AG08396 (cell line): ENCODE measurements at regions not wholly inside any gene's neighbourhood (a gene's known extent, or its start where the extent isn't known, plus 50 kb on each side); places are given as distances from the start of the nearest gene placed in this dataset.
"Not testable (repeated sequence)": the region's sequence is repeated elsewhere in the genome, so short reads cannot be mapped to it uniquely, and the experiment has no call there.

Experiments
- DNase-seq: peaks from one replicate; pipeline ENCODE4 v3.0.0; 2012; ENCODE audit warnings: low spot score, mixed read lengths

GRCh38 chr4:120299631-120300030 is 233.0 kb upstream of the MAD2L1 start:
- no peak for DNase-seq

- peak; percentile 9 for DNase-seq
These were observed 226.7 kb upstream of the MAD2L1 start for GRCh38 chr4:120293341-120293740.

- no peak for DNase-seq
These were observed 224.9 kb upstream of the MAD2L1 start for GRCh38 chr4:120291541-120291940.

- no peak for DNase-seq
These were observed 223.9 kb upstream of the MAD2L1 start for GRCh38 chr4:120290553-120290952.

GRCh38 chr4:120286813-120287212 is 220.2 kb upstream of the MAD2L1 start:
- DNase-seq: no peak

GRCh38 chr4:120281581-120281980 is 214.9 kb upstream of the MAD2L1 start:
- no peak for DNase-seq

GRCh38 chr4:120277391-120277790 is 210.7 kb upstream of the MAD2L1 start:
- DNase-seq: no peak

GRCh38 chr4:120266602-120267001 is 200.0 kb upstream of the MAD2L1 start:
- no peak for DNase-seq

- no peak for DNase-seq
These were observed 197.0 kb upstream of the MAD2L1 start for GRCh38 chr4:120263618-120264017.

- DNase-seq: no peak
These were observed 194.5 kb upstream of the MAD2L1 start for GRCh38 chr4:120261117-120261516.

- DNase-seq: not testable (repeated sequence)
These were observed 189.6 kb upstream of the MAD2L1 start for GRCh38 chr4:120256112-120256775.

- no peak for DNase-seq
These were observed 171.8 kb upstream of the MAD2L1 start for GRCh38 chr4:120238277-120238973.

- no peak for DNase-seq
These were observed 170.2 kb upstream of the MAD2L1 start for GRCh38 chr4:120236873-120237272.

GRCh38 chr4:120232050-120232449 is 165.4 kb upstream of the MAD2L1 start:
- no peak for DNase-seq

GRCh38 chr4:120228086-120228485 is 161.4 kb upstream of the MAD2L1 start:
- DNase-seq: no peak

- DNase-seq: no peak
These were observed 160.9 kb upstream of the MAD2L1 start for GRCh38 chr4:120227554-120227953.

GRCh38 chr4:120225527-120225926 is 158.9 kb upstream of the MAD2L1 start:
- no peak for DNase-seq

GRCh38 chr4:120218981-120219380 is 152.3 kb upstream of the MAD2L1 start:
- no peak for DNase-seq

GRCh38 chr4:120215350-120215749 is 148.7 kb upstream of the MAD2L1 start:
- DNase-seq: no peak

GRCh38 chr4:120211408-120212015 is 144.9 kb upstream of the MAD2L1 start:
- no peak for DNase-seq

GRCh38 chr4:120209706-120210105 is 143.1 kb upstream of the MAD2L1 start:
- no peak for DNase-seq

- no peak for DNase-seq
These were observed 140.4 kb upstream of the MAD2L1 start for GRCh38 chr4:120207021-120207420.

- no peak for DNase-seq
These were observed 135.6 kb upstream of the MAD2L1 start for GRCh38 chr4:120202222-120202621.
